GM13977 (cell line): ENCODE measurements at regions not wholly inside any gene's neighbourhood (a gene's known extent, or its start where the extent isn't known, plus 50 kb on each side); places are given as distances from the start of the nearest gene placed in this dataset.

Experiments used
- DNase-seq: peaks from one replicate; pipeline ENCODE4 v3.0.0; 2012; ENCODE audit warnings: low spot score
- CTCF ChIP-seq: IDR thresholded peaks from 2 replicates; pipeline ENCODE4 v1.5.1; 2012; ENCODE audit warnings: mild to moderate bottlenecking, control low read depth; ENCODE audit not compliant: insufficient read depth; ENCODE audit errors: extremely low read depth, missing control alignments
- in situ Hi-C: fragments of 300-500 bp; cut with MboI; formaldehyde crosslinking; loops from one replicate; pipeline ENCODE4 v1.12.0; 2022; ENCODE audit warnings: low sequenced_read_pairs, low pct_unique_long_range_greater_than_20kb, mixed read lengths, inconsistent platforms; ENCODE audit not compliant: unreplicated experiment

- TF ChIP-seq CTCF = no peak
- no peak for DNase-seq
- in situ Hi-C loops = no loop called here
Observed at GRCh38 chr5:125331987-125332598, 585.7 kb upstream of the ZNF608 start.

- TF ChIP-seq CTCF = no peak
- in situ Hi-C loops = no loop called here
- DNase-seq = no peak
Observed at GRCh38 chr5:125333416-125333815, 587.0 kb upstream of the ZNF608 start.

- TF ChIP-seq CTCF = no peak
- DNase-seq = no peak
- in situ Hi-C loops = no loop called here
Observed at GRCh38 chr5:125336401-125336800, 590.0 kb upstream of the ZNF608 start.

- in situ Hi-C loops = no loop called here
- TF ChIP-seq CTCF = no peak
- no peak for DNase-seq
Observed at GRCh38 chr5:125337294-125337693, 590.9 kb upstream of the ZNF608 start.

- TF ChIP-seq CTCF = peak; percentile 12
- in situ Hi-C loops = no loop called here
- no peak for DNase-seq
Observed at GRCh38 chr5:125338440-125339174, 592.2 kb upstream of the ZNF608 start.

- in situ Hi-C loops = no loop called here
- DNase-seq = no peak
- no peak for TF ChIP-seq CTCF
Observed at GRCh38 chr5:125341436-125341835, 595.0 kb upstream of the ZNF608 start.
